HEK293 (cell line): ENCODE measurements at regions not wholly inside any gene's neighbourhood (a gene's known extent, or its start where the extent isn't known, plus 50 kb on each side); places are given as distances from the start of the nearest gene placed in this dataset.

ENCODE experiments used
- CTCF ChIA-PET: fragments of 350-600 bp; formaldehyde crosslinking; extraction: SDS; loops from one replicate; lab custom pipeline; 2021; ENCODE audit warnings: antibody characterized with exemption; lab: Yijun Ruan, JAX
- POLR2A ChIA-PET: fragments of 300-600 bp; formaldehyde crosslinking; extraction: SDS; loops from one replicate; lab custom pipeline; 2020; ENCODE audit warnings: antibody characterized with exemption, inconsistent platforms; lab: Yijun Ruan, JAX
- H3K27ac ChIP-seq: fragments of 200-500 bp; sonication (Bioruptor generic); 2 replicates; pipeline ENCODE4 v1.5.1; 2014; ENCODE audit warnings: low read depth, low read length, control low read depth, inconsistent platforms; ENCODE audit errors: extremely low read depth
- H3K36me3 ChIP-seq, 2 experiments: fragments of 200-500 bp in 1 of 2; sonication (Bioruptor generic) in 1 of 2; 1 replicate in 1 of 2; 2 replicates in 1 of 2; pipeline ENCODE4 v1.5.1; 2014 to 2017; ENCODE audit warnings: inconsistent platforms in 2 of 2, low read length in 2 of 2; ENCODE audit not compliant: control insufficient read depth in 2 of 2, insufficient read depth in 1 of 2
- H3K4me1 ChIP-seq: fragments of 200-500 bp; sonication (Bioruptor generic); 2 replicates; pipeline ENCODE4 v1.5.1; 2014; ENCODE audit warnings: mild to moderate bottlenecking, low read length, inconsistent platforms; ENCODE audit not compliant: control insufficient read depth, insufficient read depth
- H3K4me3 ChIP-seq: 2 replicates; pipeline ENCODE4 v1.5.1; 2011; ENCODE audit warnings: low read depth, mild to moderate bottlenecking, control low read depth, low read length, moderate library complexity
- H3K9me3 ChIP-seq: fragments of 200-500 bp; sonication (Bioruptor generic); 2 replicates; pipeline ENCODE4 v1.5.1; 2014; ENCODE audit warnings: low read depth, low read length, inconsistent platforms; ENCODE audit not compliant: control insufficient read depth, insufficient read depth
- BCL11B ChIP-seq: fragments of 450-650 bp; formaldehyde crosslinking; IDR thresholded peaks from 2 replicates; pipeline ENCODE4 v1.5.1; 2016; ENCODE audit warnings: low read depth, missing biosample characterization, missing genetic modification characterization
- KLF10 ChIP-seq: fragments of 450-650 bp; IDR thresholded peaks from 2 replicates; pipeline ENCODE4 v1.5.1; 2018; ENCODE audit warnings: missing biosample characterization, mild to moderate bottlenecking, missing genetic modification characterization
- KLF7 ChIP-seq: fragments of 450-650 bp; formaldehyde crosslinking; IDR thresholded peaks from 2 replicates; pipeline ENCODE4 v1.5.1; 2016; ENCODE audit warnings: missing biosample characterization, missing genetic modification characterization, borderline replicate concordance
- PRDM1 ChIP-seq: fragments of 450-650 bp; formaldehyde crosslinking; IDR thresholded peaks from 2 replicates; pipeline ENCODE4; 2016; ENCODE audit warnings: missing biosample characterization, missing genetic modification characterization
- SP2 ChIP-seq: fragments of 450-650 bp; formaldehyde crosslinking; IDR thresholded peaks from 2 replicates; pipeline ENCODE4 v1.5.1; 2016; ENCODE audit warnings: missing biosample characterization, missing genetic modification characterization
- TRIM28 ChIP-seq: IDR thresholded peaks from 2 replicates; pipeline ENCODE4 v1.6.1; 2011; ENCODE audit warnings: low read length, control low read depth, borderline replicate concordance
- WT1 ChIP-seq: fragments of 450-650 bp; formaldehyde crosslinking; IDR thresholded peaks from 2 replicates; pipeline ENCODE4 v1.5.1; 2016; ENCODE audit warnings: missing biosample characterization, missing genetic modification characterization
- ZBTB21 ChIP-seq: fragments of 450-650 bp; formaldehyde crosslinking; IDR thresholded peaks from 2 replicates; pipeline ENCODE4 v1.5.1; 2017; ENCODE audit warnings: missing biosample characterization, missing genetic modification characterization
- ZFP3 ChIP-seq: fragments of 450-650 bp; formaldehyde crosslinking; IDR thresholded peaks from 2 replicates; pipeline ENCODE4 v1.5.1; 2016; ENCODE audit warnings: low read depth, missing biosample characterization, missing genetic modification characterization
- ZNF140 ChIP-seq: fragments of 450-650 bp; formaldehyde crosslinking; IDR thresholded peaks from 2 replicates; pipeline ENCODE4 v1.5.1; 2016; ENCODE audit warnings: missing biosample characterization, missing genetic modification characterization
- ZNF157 ChIP-seq: fragments of 450-650 bp; formaldehyde crosslinking; IDR thresholded peaks from 2 replicates; pipeline ENCODE4 v1.5.1; 2016; ENCODE audit warnings: missing biosample characterization, missing genetic modification characterization
- ZNF292 ChIP-seq: fragments of 450-650 bp; formaldehyde crosslinking; IDR thresholded peaks from 2 replicates; pipeline ENCODE4 v1.5.1; 2016; ENCODE audit warnings: low read depth, missing biosample characterization, missing genetic modification characterization, borderline replicate concordance
- ZNF416 ChIP-seq: fragments of 450-650 bp; formaldehyde crosslinking; IDR thresholded peaks from 2 replicates; pipeline ENCODE4 v1.5.1; 2016; ENCODE audit warnings: missing biosample characterization, missing genetic modification characterization
- ZNF549 ChIP-seq: fragments of 450-650 bp; IDR thresholded peaks from 2 replicates; pipeline ENCODE4 v1.5.1; 2018; ENCODE audit warnings: missing biosample characterization, missing genetic modification characterization, mild to moderate bottlenecking, inconsistent platforms, moderate library complexity
- ZNF558 ChIP-seq: fragments of 450-650 bp; formaldehyde crosslinking; IDR thresholded peaks from 2 replicates; pipeline ENCODE4 v1.5.1; 2016; ENCODE audit warnings: missing biosample characterization, missing genetic modification characterization
- ZNF596 ChIP-seq: fragments of 450-650 bp; IDR thresholded peaks from 2 replicates; pipeline ENCODE4 v1.5.0; 2018; ENCODE audit warnings: missing biosample characterization, mild to moderate bottlenecking, missing genetic modification characterization, moderate library complexity
- ZNF600 ChIP-seq: fragments of 450-650 bp; formaldehyde crosslinking; IDR thresholded peaks from 2 replicates; pipeline ENCODE4 v1.5.1; 2016; ENCODE audit warnings: missing biosample characterization, missing genetic modification characterization
- ZNF626 ChIP-seq: fragments of 450-650 bp; sonication (Bioruptor Pico); formaldehyde crosslinking; IDR thresholded peaks from 2 replicates; pipeline ENCODE4 v1.5.1; 2018; ENCODE audit warnings: missing biosample characterization, missing genetic modification characterization, inconsistent platforms
- ZNF701 ChIP-seq: fragments of 450-650 bp; formaldehyde crosslinking; IDR thresholded peaks from 2 replicates; pipeline ENCODE4 v1.5.1; 2016; ENCODE audit warnings: missing biosample characterization, missing genetic modification characterization
- ZNF792 ChIP-seq: fragments of 450-650 bp; formaldehyde crosslinking; IDR thresholded peaks from 2 replicates; pipeline ENCODE4 v1.5.1; 2016; ENCODE audit warnings: missing biosample characterization, missing genetic modification characterization
- TF ChIP-seq, protein P1 (sequence below): fragments of 450-650 bp; formaldehyde crosslinking; conservative IDR thresholded peaks from 2 replicates; pipeline ENCODE4 v1.5.1; 2016; ENCODE audit warnings: low read depth, missing biosample characterization, missing genetic modification characterization
- TF ChIP-seq, protein P2 (sequence below): fragments of 450-650 bp; formaldehyde crosslinking; IDR thresholded peaks from 2 replicates; pipeline ENCODE4 v1.5.1; 2016; ENCODE audit warnings: missing biosample characterization, missing genetic modification characterization
- TF ChIP-seq, protein P3 (sequence below): fragments of 450-650 bp; formaldehyde crosslinking; IDR thresholded peaks from 2 replicates; pipeline ENCODE4 v1.5.1; 2017; ENCODE audit warnings: missing biosample characterization, missing genetic modification characterization
- TF ChIP-seq, protein P4 (sequence below): fragments of 450-650 bp; formaldehyde crosslinking; IDR thresholded peaks from 2 replicates; pipeline ENCODE4 v1.5.1; 2016; ENCODE audit warnings: missing biosample characterization, missing genetic modification characterization

DNA sequence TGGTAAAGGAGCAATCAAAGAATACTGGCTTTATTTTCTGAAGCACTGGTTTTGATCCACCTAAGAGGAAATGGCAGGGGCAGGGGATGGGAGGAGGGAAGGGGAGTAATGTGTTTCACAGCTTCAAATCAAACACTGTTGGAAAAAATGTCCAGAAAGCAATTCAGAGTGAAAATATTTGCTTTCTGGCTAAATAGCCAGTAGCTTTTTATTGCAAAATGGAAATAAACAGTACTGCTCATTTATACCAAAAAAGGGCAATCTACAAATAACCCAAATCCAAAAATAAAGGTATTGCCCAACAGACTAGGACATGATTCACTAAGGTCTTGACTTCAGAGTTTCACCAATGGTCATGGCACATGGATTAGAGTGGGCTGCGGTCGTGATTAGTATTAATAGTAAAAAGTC, 279.3 kb upstream of the THBS1 start:
- TF ChIP-seq KLF10 (tag by site-specific recombination) (no peak), SP2 (tag by site-specific recombination) (no peak), ZNF292 (tag by site-specific recombination) (no peak)
- TF ChIP-seq, protein P1, sequence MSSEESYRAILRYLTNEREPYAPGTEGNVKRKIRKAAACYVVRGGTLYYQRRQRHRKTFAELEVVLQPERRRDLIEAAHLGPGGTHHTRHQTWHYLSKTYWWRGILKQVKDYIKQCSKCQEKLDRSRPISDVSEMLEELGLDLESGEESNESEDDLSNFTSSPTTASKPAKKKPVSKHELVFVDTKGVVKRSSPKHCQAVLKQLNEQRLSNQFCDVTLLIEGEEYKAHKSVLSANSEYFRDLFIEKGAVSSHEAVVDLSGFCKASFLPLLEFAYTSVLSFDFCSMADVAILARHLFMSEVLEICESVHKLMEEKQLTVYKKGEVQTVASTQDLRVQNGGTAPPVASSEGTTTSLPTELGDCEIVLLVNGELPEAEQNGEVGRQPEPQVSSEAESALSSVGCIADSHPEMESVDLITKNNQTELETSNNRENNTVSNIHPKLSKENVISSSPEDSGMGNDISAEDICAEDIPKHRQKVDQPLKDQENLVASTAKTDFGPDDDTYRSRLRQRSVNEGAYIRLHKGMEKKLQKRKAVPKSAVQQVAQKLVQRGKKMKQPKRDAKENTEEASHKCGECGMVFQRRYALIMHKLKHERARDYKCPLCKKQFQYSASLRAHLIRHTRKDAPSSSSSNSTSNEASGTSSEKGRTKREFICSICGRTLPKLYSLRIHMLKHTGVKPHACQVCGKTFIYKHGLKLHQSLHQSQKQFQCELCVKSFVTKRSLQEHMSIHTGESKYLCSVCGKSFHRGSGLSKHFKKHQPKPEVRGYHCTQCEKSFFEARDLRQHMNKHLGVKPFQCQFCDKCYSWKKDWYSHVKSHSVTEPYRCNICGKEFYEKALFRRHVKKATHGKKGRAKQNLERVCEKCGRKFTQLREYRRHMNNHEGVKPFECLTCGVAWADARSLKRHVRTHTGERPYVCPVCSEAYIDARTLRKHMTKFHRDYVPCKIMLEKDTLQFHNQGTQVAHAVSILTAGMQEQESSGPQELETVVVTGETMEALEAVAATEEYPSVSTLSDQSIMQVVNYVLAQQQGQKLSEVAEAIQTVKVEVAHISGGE (tag by site-specific recombination): no peak
- no peak overlapping the region for H3K27ac ChIP-seq
- no peaks in the 10 kb centered on the region for H3K9me3 ChIP-seq
- ChIA-PET CTCF (no interaction called here), POLR2A (no interaction called here)
- no peak overlapping the region for H3K4me3 ChIP-seq
- H3K4me1 ChIP-seq: no peaks in the 10 kb centered on the region
- H3K36me3 ChIP-seq: no peaks in the 10 kb centered on the region

DNA sequence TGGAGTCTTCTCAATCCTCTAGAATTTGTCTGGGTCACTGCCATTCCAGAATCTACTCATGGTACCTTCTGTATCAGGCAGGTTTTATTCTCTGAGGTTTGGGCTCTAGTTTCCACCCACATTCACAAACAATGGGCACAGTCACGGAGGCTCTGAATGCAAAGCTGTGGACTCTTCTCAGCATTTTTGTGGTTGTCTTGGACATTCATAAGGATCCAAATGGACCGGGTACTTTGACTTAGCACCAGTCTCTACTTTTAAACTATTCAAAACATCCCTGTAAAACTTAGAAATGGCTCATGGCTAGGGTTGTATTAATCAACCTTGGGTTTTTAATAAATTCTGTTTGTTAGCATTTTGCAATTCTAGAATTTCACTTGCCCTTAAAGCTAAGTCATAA, 277.9 kb upstream of the THBS1 start:
- no peaks in the 10 kb centered on the region for H3K4me1 ChIP-seq
- CTCF ChIA-PET: no interaction called here
- POLR2A ChIA-PET: no interaction called here

DNA sequence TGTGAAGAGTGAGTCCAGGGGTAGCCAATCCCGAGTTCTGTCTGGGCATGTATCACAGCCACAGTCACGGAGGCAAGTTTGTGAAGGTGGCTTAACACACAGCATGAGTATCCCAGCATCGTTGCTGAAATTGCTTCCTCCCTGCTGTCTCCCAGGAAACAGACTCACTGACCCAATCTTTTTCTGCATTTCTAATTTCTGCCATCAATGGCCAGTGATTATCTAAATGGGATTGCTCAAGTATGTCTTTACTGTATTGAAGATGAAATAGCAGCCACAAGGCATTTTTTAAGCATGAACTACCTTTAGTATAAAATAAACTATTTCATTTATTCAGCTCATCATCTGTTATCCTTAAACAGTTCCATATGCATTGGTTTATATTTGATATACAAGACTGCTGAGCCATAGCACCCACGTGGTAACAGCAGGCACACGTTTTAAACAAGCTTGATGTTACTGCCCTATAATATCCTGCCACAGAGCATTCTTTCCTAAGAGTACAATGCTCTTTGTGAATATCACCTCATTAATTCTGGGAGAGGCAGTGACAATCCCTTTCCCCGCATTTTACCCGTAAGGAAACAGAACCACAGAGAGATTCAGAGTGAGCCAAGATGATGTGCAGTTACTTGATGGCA, 276.6 kb upstream of the THBS1 start:
- no peaks in the 10 kb centered on the region for H3K4me1 ChIP-seq
- no peak overlapping the region for H3K27ac ChIP-seq
- no peaks in the 10 kb centered on the region for H3K9me3 ChIP-seq
- ChIA-PET CTCF (no interaction called here), POLR2A (no interaction called here)
- H3K36me3 ChIP-seq: no peaks in the 10 kb centered on the region
- no peak overlapping the region for H3K4me3 ChIP-seq
- TF ChIP-seq, protein P2, sequence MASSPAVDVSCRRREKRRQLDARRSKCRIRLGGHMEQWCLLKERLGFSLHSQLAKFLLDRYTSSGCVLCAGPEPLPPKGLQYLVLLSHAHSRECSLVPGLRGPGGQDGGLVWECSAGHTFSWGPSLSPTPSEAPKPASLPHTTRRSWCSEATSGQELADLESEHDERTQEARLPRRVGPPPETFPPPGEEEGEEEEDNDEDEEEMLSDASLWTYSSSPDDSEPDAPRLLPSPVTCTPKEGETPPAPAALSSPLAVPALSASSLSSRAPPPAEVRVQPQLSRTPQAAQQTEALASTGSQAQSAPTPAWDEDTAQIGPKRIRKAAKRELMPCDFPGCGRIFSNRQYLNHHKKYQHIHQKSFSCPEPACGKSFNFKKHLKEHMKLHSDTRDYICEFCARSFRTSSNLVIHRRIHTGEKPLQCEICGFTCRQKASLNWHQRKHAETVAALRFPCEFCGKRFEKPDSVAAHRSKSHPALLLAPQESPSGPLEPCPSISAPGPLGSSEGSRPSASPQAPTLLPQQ (tag by site-specific recombination): no peak
- no peak for TF ChIP-seq ZNF416
- no peak for TF ChIP-seq ZBTB21 (tag by site-specific recombination)
- no peak for TF ChIP-seq ZFP3 (tag by site-specific recombination)
- TF ChIP-seq ZNF549 (tag by site-specific recombination): no peak
- no peak for TF ChIP-seq ZNF626 (tag by site-specific recombination)
- TF ChIP-seq ZNF596 (tag by site-specific recombination): no peak
- TF ChIP-seq, protein P3, sequence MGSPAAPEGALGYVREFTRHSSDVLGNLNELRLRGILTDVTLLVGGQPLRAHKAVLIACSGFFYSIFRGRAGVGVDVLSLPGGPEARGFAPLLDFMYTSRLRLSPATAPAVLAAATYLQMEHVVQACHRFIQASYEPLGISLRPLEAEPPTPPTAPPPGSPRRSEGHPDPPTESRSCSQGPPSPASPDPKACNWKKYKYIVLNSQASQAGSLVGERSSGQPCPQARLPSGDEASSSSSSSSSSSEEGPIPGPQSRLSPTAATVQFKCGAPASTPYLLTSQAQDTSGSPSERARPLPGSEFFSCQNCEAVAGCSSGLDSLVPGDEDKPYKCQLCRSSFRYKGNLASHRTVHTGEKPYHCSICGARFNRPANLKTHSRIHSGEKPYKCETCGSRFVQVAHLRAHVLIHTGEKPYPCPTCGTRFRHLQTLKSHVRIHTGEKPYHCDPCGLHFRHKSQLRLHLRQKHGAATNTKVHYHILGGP (tag by site-specific recombination): no peak
- TF ChIP-seq TRIM28: no peak
- no peak for TF ChIP-seq ZNF600 (tag by site-specific recombination)
- no peak for TF ChIP-seq ZNF558 (tag by site-specific recombination)
- no peak for TF ChIP-seq WT1 (tag by site-specific recombination)
- TF ChIP-seq BCL11B (tag by site-specific recombination): no peak
- TF ChIP-seq PRDM1 (tag by site-specific recombination): no peak
- TF ChIP-seq ZNF140 (tag by site-specific recombination): no peak
- TF ChIP-seq KLF7: no peak

More for the DNA sequence above, 277.9 kb upstream of the THBS1 start:
- TF ChIP-seq ZNF701 (tag by site-specific recombination) (no peak), ZNF792 (tag by site-specific recombination) (no peak), ZNF157 (tag by site-specific recombination) (no peak)
- TF ChIP-seq, protein P4, sequence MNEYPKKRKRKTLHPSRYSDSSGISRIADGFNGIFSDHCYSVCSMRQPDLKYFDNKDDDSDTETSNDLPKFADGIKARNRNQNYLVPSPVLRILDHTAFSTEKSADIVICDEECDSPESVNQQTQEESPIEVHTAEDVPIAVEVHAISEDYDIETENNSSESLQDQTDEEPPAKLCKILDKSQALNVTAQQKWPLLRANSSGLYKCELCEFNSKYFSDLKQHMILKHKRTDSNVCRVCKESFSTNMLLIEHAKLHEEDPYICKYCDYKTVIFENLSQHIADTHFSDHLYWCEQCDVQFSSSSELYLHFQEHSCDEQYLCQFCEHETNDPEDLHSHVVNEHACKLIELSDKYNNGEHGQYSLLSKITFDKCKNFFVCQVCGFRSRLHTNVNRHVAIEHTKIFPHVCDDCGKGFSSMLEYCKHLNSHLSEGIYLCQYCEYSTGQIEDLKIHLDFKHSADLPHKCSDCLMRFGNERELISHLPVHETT (tag by site-specific recombination): no peak
- TF ChIP-seq, protein P2 (tag by site-specific recombination): no peak
- Histone ChIP-seq H3K9me3 (no peaks in the 10 kb centered on the region), H3K4me3 (no peak overlapping the region), H3K36me3 (no peaks in the 10 kb centered on the region), H3K27ac (no peak overlapping the region)
